Stimulated activated CD4-positive, alpha-beta T cell treated with anti-CD3 and anti-CD28 coated beads, Interleukin-15, amount 100 ng/mL, for 48 hours (primary cell): ENCODE measurements at regions not wholly inside any gene's neighbourhood (a gene's known extent, or its start where the extent isn't known, plus 50 kb on each side); places are given as distances from the start of the nearest gene placed in this dataset.

Experiments
- DNase-seq, 2 donors: peaks; one replicate each; pipeline ENCODE4 v3.0.0-alpha.2; 2020; ENCODE audit warnings: low read depth in 2 of 2

- peak; percentile 18 to 24 for DNase-seq
Measured at GRCh38 chr4:38189445-38189844, 229.2 kb downstream of the PTTG2 start.

- DNase-seq = no peak
Measured at GRCh38 chr4:38190717-38191178, 230.6 kb downstream of the PTTG2 start.

GRCh38 chr4:38192516-38192915, 232.3 kb downstream of the PTTG2 start:
- no peak for DNase-seq

- no peak for DNase-seq
Measured at GRCh38 chr4:38193236-38193863, 233.2 kb downstream of the PTTG2 start.

GRCh38 chr4:38194047-38194602, 233.9 kb downstream of the PTTG2 start:
- no peak for DNase-seq

GRCh38 chr4:38195486-38195885, 235.3 kb downstream of the PTTG2 start:
- DNase-seq = no peak

- no peak for DNase-seq
Measured at GRCh38 chr4:38195911-38196310, 235.7 kb downstream of the PTTG2 start.

- no peak for DNase-seq
Measured at GRCh38 chr4:38202242-38202641, 242.0 kb downstream of the PTTG2 start.

- DNase-seq = no peak
Measured at GRCh38 chr4:38203609-38204008, 243.4 kb downstream of the PTTG2 start.

- no peak for DNase-seq
Measured at GRCh38 chr4:38204339-38205035, 244.3 kb downstream of the PTTG2 start.

GRCh38 chr4:38205261-38205660, 245.1 kb downstream of the PTTG2 start:
- no peak for DNase-seq

GRCh38 chr4:38207110-38207457, 246.9 kb downstream of the PTTG2 start:
- no peak for DNase-seq

GRCh38 chr4:38209654-38210053, 249.5 kb downstream of the PTTG2 start:
- no peak for DNase-seq

- DNase-seq = no peak
Measured at GRCh38 chr4:38210396-38211114, 250.4 kb downstream of the PTTG2 start.

GRCh38 chr4:38211885-38212284, 251.7 kb downstream of the PTTG2 start:
- DNase-seq = no peak

GRCh38 chr4:38213083-38213805, 253.0 kb downstream of the PTTG2 start:
- no peak for DNase-seq

GRCh38 chr4:38222892-38223291, 262.7 kb downstream of the PTTG2 start:
- no peak for DNase-seq

- DNase-seq = no peak
Measured at GRCh38 chr4:38223306-38223705, 263.1 kb downstream of the PTTG2 start.

- DNase-seq = no peak
Measured at GRCh38 chr4:38223782-38224236, 263.6 kb downstream of the PTTG2 start.

- no peak for DNase-seq
Measured at GRCh38 chr4:38224850-38225249, 264.7 kb downstream of the PTTG2 start.

- no peak for DNase-seq
Measured at GRCh38 chr4:38226170-38226569, 266.0 kb downstream of the PTTG2 start.
